ENCODE measurements at regions not wholly inside any gene's neighbourhood (a gene's known extent, or its start where the extent isn't known, plus 50 kb on each side); places are given as distances from the start of the nearest gene placed in this dataset.

- no peak for ATAC-seq
These were observed 353.0 kb downstream of the BTG1 start for GRCh38 chr12:91792597-91792996.

GRCh38 chr12:91786499-91787272 lies 359.0 kb downstream of the BTG1 start:
- ChIA-PET CTCF (interaction anchor here (0.8 to 2.1 kb wide), 6 partner anchors 8 to 583 kb away, joined by 3 to 7 read pairs (median 4); no protein-coding TSS in a partner anchor), POLR2A (interaction anchor here (0.6 kb wide), 1 partner anchor 10 kb away, joined by 3 read pairs; no protein-coding TSS in a partner anchor)
- TF ChIP-seq CTCF (IDR thresholded peaks at IDR 0.05): no peak
- no peaks in the 10 kb centered on the region for H3K27me3 Mint-ChIP-seq
- H3K4me3 Mint-ChIP-seq: no peak overlapping the region
- H3K4me1 Mint-ChIP-seq (ENCODE audit: low read depth): peaks cover 23% of the 10 kb centered on the region
- ATAC-seq: no peak
- peaks cover 2% of the 10 kb centered on the region for H3K9me3 Mint-ChIP-seq
- no peak for DNase-seq
- H3K36me3 Mint-ChIP-seq (ENCODE audit: low read depth): no peaks in the 10 kb centered on the region
- H3K27ac Mint-ChIP-seq: no peak overlapping the region
- intact Hi-C loops (cut with micrococcal nuclease): no loop called here

More at GRCh38 chr12:91792597-91792996, 353.0 kb downstream of the BTG1 start:
- H3K9me3 Mint-ChIP-seq: peaks cover 2% of the 10 kb centered on the region
- DNase-seq: no peak
- CTCF ChIA-PET: no interaction called here
- POLR2A ChIA-PET: no interaction called here
- H3K36me3 Mint-ChIP-seq (ENCODE audit: low read depth): no peaks in the 10 kb centered on the region
- no peak overlapping the region for H3K4me3 Mint-ChIP-seq
- TF ChIP-seq CTCF (IDR thresholded peaks at IDR 0.05): no peak
- intact Hi-C loops (cut with micrococcal nuclease): no loop called here
- no peak overlapping the region for H3K27ac Mint-ChIP-seq
- peaks cover under 1% of the 10 kb centered on the region for H3K4me1 Mint-ChIP-seq (ENCODE audit: low read depth)
- no peaks in the 10 kb centered on the region for H3K27me3 Mint-ChIP-seq

- no peaks in the 10 kb centered on the region for H3K9me3 Mint-ChIP-seq
- peak; percentile 34 for ATAC-seq
- no peak overlapping the region for H3K4me3 Mint-ChIP-seq
- peak; percentile 15 for DNase-seq
- ChIA-PET POLR2A (interaction anchor here (0.6 kb wide), 1 partner anchor 9 kb away, joined by 3 read pairs; no protein-coding TSS in a partner anchor), CTCF (interaction anchor here (1.3 to 1.5 kb wide), 2 partner anchors 9 to 26 kb away, joined by 3 to 7 read pairs; no protein-coding TSS in a partner anchor)
- TF ChIP-seq CTCF (IDR thresholded peaks at IDR 0.05): no peak
- no peak overlapping the region for H3K27ac Mint-ChIP-seq
- H3K36me3 Mint-ChIP-seq (ENCODE audit: low read depth): no peaks in the 10 kb centered on the region
- H3K27me3 Mint-ChIP-seq: no peaks in the 10 kb centered on the region
- H3K4me1 Mint-ChIP-seq (ENCODE audit: low read depth): peaks cover 23% of the 10 kb centered on the region
- intact Hi-C loops (cut with micrococcal nuclease): no loop called here
These were observed 359.8 kb downstream of the BTG1 start for GRCh38 chr12:91785655-91786498.

- H3K36me3 Mint-ChIP-seq (ENCODE audit: low read depth): no peaks in the 10 kb centered on the region
- no peak overlapping the region for H3K27ac Mint-ChIP-seq
- intact Hi-C loops (cut with micrococcal nuclease): no loop called here
- ChIA-PET POLR2A (no interaction called here), CTCF (interaction anchor here (0.8 to 1.0 kb wide), 2 partner anchors 31 to 33 kb away, joined by 3 read pairs; no protein-coding TSS in a partner anchor)
- peaks cover 36% of the 10 kb centered on the region for H3K4me1 Mint-ChIP-seq (ENCODE audit: low read depth)
- no peak for TF ChIP-seq CTCF (IDR thresholded peaks at IDR 0.05)
- H3K4me3 Mint-ChIP-seq: no peak overlapping the region
- H3K27me3 Mint-ChIP-seq: no peaks in the 10 kb centered on the region
- no peaks in the 10 kb centered on the region for H3K9me3 Mint-ChIP-seq
- no peak for ATAC-seq
- no peak for DNase-seq
These were observed 364.5 kb downstream of the BTG1 start for GRCh38 chr12:91781114-91781513.

Measured in activated CD8-positive, alpha-beta T cell treated with anti-CD3 and anti-CD28 coated beads for 36 hours (primary cell).